Fibroblast of lung (primary cell): ENCODE measurements at regions not wholly inside any gene's neighbourhood (a gene's known extent, or its start where the extent isn't known, plus 50 kb on each side); places are given as distances from the start of the nearest gene placed in this dataset.

Experiments used
- CTCF ChIP-seq, 2 donors: IDR thresholded peaks in 1 of 2; conservative IDR thresholded peaks in 1 of 2; 1 replicate in 1 of 2; 2 replicates in 1 of 2; pipeline ENCODE4 v1.5.1; 2011 to 2012; ENCODE audit warnings: low read length in 2 of 2, control low read depth in 1 of 2, inconsistent platforms in 1 of 2, low read depth in 1 of 2, mild to moderate bottlenecking in 1 of 2
- EZH2 ChIP-seq: IDR thresholded peaks from 2 replicates; pipeline ENCODE4 v1.5.1; 2012; ENCODE audit warnings: low read length, control low read depth, mild to moderate bottlenecking; ENCODE audit errors: missing control alignments

- TF ChIP-seq CTCF (conservative IDR thresholded peaks at IDR 0.05 in 1 of 2, IDR thresholded peaks at IDR 0.05 in 1 of 2; ENCODE audit: low read depth in 1 of 2, low read length in 2 of 2) (no peak), EZH2 (no peak)
Measured at GRCh38 chr1:181413836-181414235, 69.5 kb upstream of the CACNA1E start.
